ENCODE measurements at regions not wholly inside any gene's neighbourhood (a gene's known extent, or its start where the extent isn't known, plus 50 kb on each side); places are given as distances from the start of the nearest gene placed in this dataset.

DNA sequence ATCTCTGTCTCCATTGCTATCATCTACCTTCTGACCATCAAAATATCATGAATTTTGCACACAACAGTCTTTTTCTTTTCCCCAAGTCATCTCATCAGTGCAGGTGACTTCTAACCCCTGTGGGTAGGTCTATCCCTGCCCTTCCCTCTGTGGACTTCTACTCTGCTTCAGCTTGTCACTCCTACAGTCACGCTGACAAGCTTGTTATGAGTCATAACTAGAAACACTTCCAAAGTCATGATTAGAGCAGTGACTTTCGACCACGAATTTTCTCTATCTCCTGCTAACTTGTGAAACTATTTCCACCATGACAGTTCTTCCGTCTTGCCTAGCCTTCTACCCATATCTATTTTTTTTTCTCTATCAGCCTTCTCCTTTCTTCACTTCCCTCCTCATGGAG lies 343.7 kb upstream of the ARGLU1 start:
- H3K36me3 ChIP-seq (ENCODE audit: control insufficient read depth, insufficient read depth, low read length) = no peaks in the 10 kb centered on the region
- H3K4me3 ChIP-seq (ENCODE audit: low read depth, low read length) = no peak overlapping the region
- no peak for FAIRE-seq
- no peaks in the 10 kb centered on the region for H3K27me3 ChIP-seq (ENCODE audit: control insufficient read depth, insufficient read depth, low read length)
- DNase-seq (ENCODE audit: low read depth) = no peak
- no peak for TF ChIP-seq CTCF (IDR thresholded peaks at IDR 0.05; ENCODE audit: insufficient read depth, low read length, severe bottlenecking)

GRCh38 chr13:106911020-106911419 lies 343.1 kb upstream of the ARGLU1 start:
- H3K27me3 ChIP-seq (ENCODE audit: control insufficient read depth, insufficient read depth, low read length) = no peaks in the 10 kb centered on the region

GRCh38 chr13:106906426-106906996 lies 338.6 kb upstream of the ARGLU1 start:
- FAIRE-seq (no peak), DNase-seq (ENCODE audit: low read depth) (no peak)
- Histone ChIP-seq H3K4me3 (ENCODE audit: low read depth, low read length) (no peak overlapping the region), H3K36me3 (ENCODE audit: control insufficient read depth, insufficient read depth, low read length) (no peaks in the 10 kb centered on the region), H3K27me3 (ENCODE audit: control insufficient read depth, insufficient read depth, low read length) (no peaks in the 10 kb centered on the region)
- no peak for TF ChIP-seq CTCF (IDR thresholded peaks at IDR 0.05; ENCODE audit: insufficient read depth, low read length, severe bottlenecking)

More at GRCh38 chr13:106911020-106911419, 343.1 kb upstream of the ARGLU1 start:
- no peak overlapping the region for H3K4me3 ChIP-seq (ENCODE audit: low read depth, low read length)
- no peaks in the 10 kb centered on the region for H3K36me3 ChIP-seq (ENCODE audit: control insufficient read depth, insufficient read depth, low read length)
- no peak for TF ChIP-seq CTCF (IDR thresholded peaks at IDR 0.05; ENCODE audit: insufficient read depth, low read length, severe bottlenecking)
- no peak for DNase-seq (ENCODE audit: low read depth)
- FAIRE-seq = no peak

GRCh38 chr13:106905380-106906162 lies 337.6 kb upstream of the ARGLU1 start:
- TF ChIP-seq CTCF (IDR thresholded peaks at IDR 0.05; ENCODE audit: insufficient read depth, low read length, severe bottlenecking) = no peak
- no peak for FAIRE-seq
- H3K36me3 ChIP-seq (ENCODE audit: control insufficient read depth, insufficient read depth, low read length) = no peaks in the 10 kb centered on the region
- DNase-seq (ENCODE audit: low read depth) = no peak
- no peak overlapping the region for H3K4me3 ChIP-seq (ENCODE audit: low read depth, low read length)
- no peaks in the 10 kb centered on the region for H3K27me3 ChIP-seq (ENCODE audit: control insufficient read depth, insufficient read depth, low read length)

DNA sequence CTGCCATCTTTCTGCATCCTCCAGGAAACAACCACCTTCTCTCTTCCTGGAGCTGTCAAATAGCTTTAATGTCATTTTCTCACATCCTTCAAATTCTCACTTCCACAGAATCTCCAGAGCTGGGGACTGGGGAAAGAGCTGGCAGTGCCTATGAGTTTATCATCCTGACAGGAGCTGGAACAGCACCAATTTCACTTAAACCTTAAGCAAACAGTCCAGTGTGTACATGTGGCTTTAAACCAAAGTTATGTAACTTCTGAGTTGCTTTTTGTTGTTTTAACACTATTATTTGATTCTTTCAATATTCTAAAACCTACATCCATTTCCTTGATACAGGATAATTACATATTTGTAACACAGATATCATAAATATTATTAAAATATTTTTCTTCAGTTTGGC lies 331.5 kb upstream of the ARGLU1 start:
- Histone ChIP-seq H3K4me3 (ENCODE audit: low read depth, low read length) (no peak overlapping the region), H3K27me3 (ENCODE audit: control insufficient read depth, insufficient read depth, low read length) (no peaks in the 10 kb centered on the region), H3K36me3 (ENCODE audit: control insufficient read depth, insufficient read depth, low read length) (no peaks in the 10 kb centered on the region)
- no peak for FAIRE-seq
- no peak for DNase-seq (ENCODE audit: low read depth)
- no peak for TF ChIP-seq CTCF (IDR thresholded peaks at IDR 0.05; ENCODE audit: insufficient read depth, low read length, severe bottlenecking)

All from bronchial epithelial cell (primary cell).